ENCODE measurements at regions not wholly inside any gene's neighbourhood (a gene's known extent, or its start where the extent isn't known, plus 50 kb on each side); places are given as distances from the start of the nearest gene placed in this dataset.

- peak; percentile 84 for TF ChIP-seq SKIL (IDR thresholded peaks at IDR 0.05; ENCODE audit: low read depth, poor library complexity, severe bottlenecking)
- TF ChIP-seq IRF4 (IDR thresholded peaks at IDR 0.05; ENCODE audit: low read depth, low read length), result peak; percentile 16; the same call in 1 of the 2 replicates
- peak; percentile 78 for TF ChIP-seq MEF2B (IDR thresholded peaks at IDR 0.05; ENCODE audit: partially characterized antibody, poor library complexity, severe bottlenecking)
- 0 out of 2 replicates have a peak, but pooled peaks have one; percentile 20 for TF ChIP-seq ZNF687 (IDR thresholded peaks at IDR 0.05)
- TF ChIP-seq BHLHE40 (IDR thresholded peaks at IDR 0.05; ENCODE audit: borderline replicate concordance in 1 of 2, low read depth in 2 of 2, low read length in 1 of 2), result peak in 1 of 2 experiments; percentile 45; a peak in 3 of 4 replicates
- peak; percentile 91 for TF ChIP-seq RELA (IDR thresholded peaks at IDR 0.05; ENCODE audit: borderline replicate concordance, partially characterized antibody)
- peak; percentile 63 for TF ChIP-seq GATAD2B (conservative IDR thresholded peaks at IDR 0.05; ENCODE audit: low read depth)
- peak; percentile 73 for TF ChIP-seq SMAD1 (IDR thresholded peaks at IDR 0.05; ENCODE audit: low read depth, partially characterized antibody)
- TF ChIP-seq TCF7 (IDR thresholded peaks at IDR 0.05; ENCODE audit: borderline replicate concordance), result peak; percentile 52; the same call in 1 of the 2 replicates
- TF ChIP-seq KLF5 (IDR thresholded peaks at IDR 0.05; ENCODE audit: partially characterized antibody), result peak; percentile 74
- TF ChIP-seq MLLT1 (IDR thresholded peaks at IDR 0.05), result peak; percentile 53; the same call in 1 of the 2 replicates
- TF ChIP-seq ETV6 (conservative IDR thresholded peaks at IDR 0.05 in 1 of 2, IDR thresholded peaks at IDR 0.05 in 1 of 2; ENCODE audit: borderline replicate concordance in 1 of 2, low read depth in 1 of 2), result peak in 1 of 2 experiments; percentile 49; a peak in 1 of 4 replicates
- 0 out of 2 replicates have a peak, but pooled peaks have one; percentile 34 for TF ChIP-seq PAX5 (IDR thresholded peaks at IDR 0.05; ENCODE audit: borderline replicate concordance, low read depth, low read length)
- peak; percentile 87; the same call in 1 of the 2 replicates for TF ChIP-seq FOXM1 (IDR thresholded peaks at IDR 0.05; ENCODE audit: low read depth, low read length)
- TF ChIP-seq EED (IDR thresholded peaks at IDR 0.05; ENCODE audit: low read depth), result peak; percentile 36; the same call in 1 of the 2 replicates
- TF ChIP-seq ZNF592 (IDR thresholded peaks at IDR 0.05), result peak; percentile 90
Observed at GRCh38 chr1:173330952-173331548, 123.9 kb upstream of the TNFSF4 start (continued).

Data from GM12878 (cell line).